ENCODE measurements at regions not wholly inside any gene's neighbourhood (a gene's known extent, or its start where the extent isn't known, plus 50 kb on each side); places are given as distances from the start of the nearest gene placed in this dataset.

DNA sequence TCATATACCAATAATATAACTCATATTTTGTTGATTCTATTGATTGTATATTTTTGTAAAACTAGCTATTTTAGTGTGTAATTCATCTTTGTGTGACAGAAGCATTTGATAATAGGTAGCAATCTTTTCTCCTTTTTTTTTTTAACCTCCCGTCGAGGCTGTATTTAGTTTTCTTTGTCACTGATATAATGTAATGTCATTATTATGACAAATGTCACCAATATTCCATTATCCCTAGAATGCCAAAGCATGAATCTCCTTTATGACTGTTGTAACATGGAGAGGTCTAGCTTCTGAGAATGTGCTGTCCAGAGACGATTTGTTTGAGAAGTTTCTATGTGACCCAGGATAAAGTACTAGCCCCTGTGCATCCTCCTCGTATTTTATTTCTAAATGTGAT is 639.0 kb upstream of the ATXN7L3B start:
- Histone ChIP-seq H3K9me3 (ENCODE audit: low read depth, low read length) (no peaks in the 10 kb centered on the region), H4K20me1 (ENCODE audit: insufficient read depth, low read length) (no peaks in the 10 kb centered on the region), H2AFZ (ENCODE audit: low read length) (no peak overlapping the region), H3K4me1 (ENCODE audit: insufficient read depth, low read length) (no peaks in the 10 kb centered on the region), H3K79me2 (ENCODE audit: insufficient read depth, low read length) (no peaks in the 10 kb centered on the region), H3K27me3 (ENCODE audit: insufficient read depth, low read length) (no peaks in the 10 kb centered on the region), H3K4me2 (ENCODE audit: insufficient read depth, low read length) (no peak overlapping the region), H3K27ac (ENCODE audit: low read depth, low read length) (no peak overlapping the region), H3K4me3 (ENCODE audit: insufficient read depth, low read length) (no peak overlapping the region), H3K36me3 (ENCODE audit: insufficient read depth, low read length) (no peaks in the 10 kb centered on the region)
- TF ChIP-seq, protein P1, sequence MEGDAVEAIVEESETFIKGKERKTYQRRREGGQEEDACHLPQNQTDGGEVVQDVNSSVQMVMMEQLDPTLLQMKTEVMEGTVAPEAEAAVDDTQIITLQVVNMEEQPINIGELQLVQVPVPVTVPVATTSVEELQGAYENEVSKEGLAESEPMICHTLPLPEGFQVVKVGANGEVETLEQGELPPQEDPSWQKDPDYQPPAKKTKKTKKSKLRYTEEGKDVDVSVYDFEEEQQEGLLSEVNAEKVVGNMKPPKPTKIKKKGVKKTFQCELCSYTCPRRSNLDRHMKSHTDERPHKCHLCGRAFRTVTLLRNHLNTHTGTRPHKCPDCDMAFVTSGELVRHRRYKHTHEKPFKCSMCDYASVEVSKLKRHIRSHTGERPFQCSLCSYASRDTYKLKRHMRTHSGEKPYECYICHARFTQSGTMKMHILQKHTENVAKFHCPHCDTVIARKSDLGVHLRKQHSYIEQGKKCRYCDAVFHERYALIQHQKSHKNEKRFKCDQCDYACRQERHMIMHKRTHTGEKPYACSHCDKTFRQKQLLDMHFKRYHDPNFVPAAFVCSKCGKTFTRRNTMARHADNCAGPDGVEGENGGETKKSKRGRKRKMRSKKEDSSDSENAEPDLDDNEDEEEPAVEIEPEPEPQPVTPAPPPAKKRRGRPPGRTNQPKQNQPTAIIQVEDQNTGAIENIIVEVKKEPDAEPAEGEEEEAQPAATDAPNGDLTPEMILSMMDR (IDR thresholded peaks at IDR 0.05; ENCODE audit: extremely low read depth, low read depth, low read length) = no peak
- no peak for DNase-seq (ENCODE audit: insufficient read length, low spot score, missing footprints)

DNA sequence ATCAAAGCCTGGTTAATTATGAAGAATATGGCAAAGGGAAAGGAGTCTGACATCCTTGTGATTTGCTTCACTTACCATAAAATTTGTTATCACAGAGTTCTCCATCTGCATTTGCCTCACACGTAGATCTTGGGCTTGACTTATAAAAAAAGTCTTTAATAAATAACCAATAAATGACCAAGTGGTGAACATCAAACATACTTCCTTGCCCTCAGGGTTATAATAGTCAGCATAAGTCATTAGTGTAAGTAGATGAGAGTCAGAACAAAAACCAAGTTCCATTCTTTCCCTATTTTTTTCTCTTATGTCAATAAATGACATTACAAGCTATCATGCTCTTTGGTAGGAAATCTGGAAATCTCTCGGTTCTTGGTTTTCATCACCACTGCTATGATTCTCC is 635.4 kb upstream of the ATXN7L3B start:
- Histone ChIP-seq H4K20me1 (ENCODE audit: insufficient read depth, low read length) (no peaks in the 10 kb centered on the region), H3K36me3 (ENCODE audit: insufficient read depth, low read length) (no peaks in the 10 kb centered on the region), H3K9me3 (ENCODE audit: low read depth, low read length) (no peaks in the 10 kb centered on the region), H3K27me3 (ENCODE audit: insufficient read depth, low read length) (no peaks in the 10 kb centered on the region), H3K4me3 (ENCODE audit: insufficient read depth, low read length) (no peak overlapping the region), H2AFZ (ENCODE audit: low read length) (no peak overlapping the region), H3K79me2 (ENCODE audit: insufficient read depth, low read length) (no peaks in the 10 kb centered on the region), H3K4me2 (ENCODE audit: insufficient read depth, low read length) (no peak overlapping the region), H3K4me1 (ENCODE audit: insufficient read depth, low read length) (no peaks in the 10 kb centered on the region), H3K27ac (ENCODE audit: low read depth, low read length) (no peak overlapping the region)
- TF ChIP-seq, protein P1 (IDR thresholded peaks at IDR 0.05; ENCODE audit: extremely low read depth, low read depth, low read length) = no peak
- DNase-seq (ENCODE audit: insufficient read length, low spot score, missing footprints) = no peak

DNA sequence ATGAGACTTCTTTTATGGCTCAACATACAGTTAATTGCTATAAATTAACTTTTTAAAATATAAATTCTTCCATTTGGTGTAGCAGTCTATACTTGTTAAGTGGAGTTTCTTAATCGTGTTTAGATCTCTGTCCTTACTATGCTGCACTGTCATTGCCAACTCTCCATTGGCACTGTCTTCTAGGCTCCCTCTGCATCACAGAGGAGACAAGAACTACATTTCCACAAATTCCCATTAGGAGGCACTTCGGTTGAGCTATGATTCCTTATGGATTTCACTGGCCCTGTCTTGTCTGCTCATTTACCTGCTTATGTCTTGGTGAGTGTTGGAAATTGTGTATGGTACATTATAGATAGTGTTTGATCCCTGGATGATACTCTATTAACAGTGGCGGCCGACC is 630.9 kb upstream of the ATXN7L3B start:
- no peak for DNase-seq (ENCODE audit: insufficient read length, low spot score, missing footprints)
- Histone ChIP-seq H3K4me3 (ENCODE audit: insufficient read depth, low read length) (no peak overlapping the region), H2AFZ (ENCODE audit: low read length) (no peak overlapping the region), H3K4me2 (ENCODE audit: insufficient read depth, low read length) (no peak overlapping the region), H3K27me3 (ENCODE audit: insufficient read depth, low read length) (no peaks in the 10 kb centered on the region), H3K9me3 (ENCODE audit: low read depth, low read length) (no peaks in the 10 kb centered on the region), H3K79me2 (ENCODE audit: insufficient read depth, low read length) (no peaks in the 10 kb centered on the region), H3K36me3 (ENCODE audit: insufficient read depth, low read length) (no peaks in the 10 kb centered on the region), H4K20me1 (ENCODE audit: insufficient read depth, low read length) (no peaks in the 10 kb centered on the region), H3K4me1 (ENCODE audit: insufficient read depth, low read length) (no peaks in the 10 kb centered on the region), H3K27ac (ENCODE audit: low read depth, low read length) (no peak overlapping the region)
- TF ChIP-seq, protein P1 (IDR thresholded peaks at IDR 0.05; ENCODE audit: extremely low read depth, low read depth, low read length) = no peak

DNA sequence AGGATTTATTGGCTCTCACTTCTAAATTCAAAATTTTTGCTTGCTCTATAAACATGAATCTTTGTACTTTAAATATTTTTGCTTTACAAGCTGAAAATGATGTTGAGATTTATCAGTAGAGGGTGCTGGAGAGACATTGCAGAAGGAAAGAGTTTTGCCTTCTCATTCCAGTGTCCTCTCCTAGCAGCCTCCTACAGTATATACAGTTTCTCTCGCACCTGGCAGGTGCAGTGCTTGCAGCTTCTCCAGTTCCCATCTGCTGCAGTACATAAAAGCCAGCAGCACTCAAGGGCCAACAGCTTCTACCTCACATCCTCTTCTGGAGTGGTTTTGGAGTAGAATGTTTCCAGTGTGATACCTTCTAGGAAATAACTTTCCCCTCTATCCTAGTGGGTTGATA is 601.8 kb upstream of the ATXN7L3B start:
- Histone ChIP-seq H3K79me2 (ENCODE audit: insufficient read depth, low read length) (no peaks in the 10 kb centered on the region), H3K36me3 (ENCODE audit: insufficient read depth, low read length) (no peaks in the 10 kb centered on the region), H3K4me3 (ENCODE audit: insufficient read depth, low read length) (no peak overlapping the region), H3K27ac (ENCODE audit: low read depth, low read length) (no peak overlapping the region), H3K4me2 (ENCODE audit: insufficient read depth, low read length) (no peak overlapping the region), H3K4me1 (ENCODE audit: insufficient read depth, low read length) (no peaks in the 10 kb centered on the region), H2AFZ (ENCODE audit: low read length) (no peak overlapping the region), H3K27me3 (ENCODE audit: insufficient read depth, low read length) (no peaks in the 10 kb centered on the region), H4K20me1 (ENCODE audit: insufficient read depth, low read length) (no peaks in the 10 kb centered on the region), H3K9me3 (ENCODE audit: low read depth, low read length) (no peaks in the 10 kb centered on the region)
- no peak for DNase-seq (ENCODE audit: insufficient read length, low spot score, missing footprints)
- TF ChIP-seq, protein P1 (IDR thresholded peaks at IDR 0.05; ENCODE audit: extremely low read depth, low read depth, low read length) = no peak

All from osteoblast (primary cell).